ENCODE measurements at regions not wholly inside any gene's neighbourhood (a gene's known extent, or its start where the extent isn't known, plus 50 kb on each side); places are given as distances from the start of the nearest gene placed in this dataset.

- TF ChIP-seq POLR2A (IDR thresholded peaks at IDR 0.05) (no peak), CTCF (IDR thresholded peaks at IDR 0.05) (no peak)
- no peak for DNase-seq
- Histone ChIP-seq H3K36me3 (no peaks in the 10 kb centered on the region), H3K27me3 (no peaks in the 10 kb centered on the region), H3K4me1 (no peaks in the 10 kb centered on the region), H3K9me3 (no peaks in the 10 kb centered on the region), H3K27ac (no peak overlapping the region), H3K4me3 (no peak overlapping the region)
- intact Hi-C loops (cut with DNase I) = no loop called here
- 64 to 82% methylated on average over 2 of the region's 2 CpGs for WGBS, 2 donors
Measured at GRCh38 chr3:152208439-152208838, 60.3 kb upstream of the MBNL1 start.

- H3K4me3 ChIP-seq = no peak overlapping the region
- DNase-seq = no peak
- no peaks in the 10 kb centered on the region for H3K9me3 ChIP-seq
- intact Hi-C loops (cut with DNase I) = no loop called here
- 73 to 90% methylated on average over 2 of the region's 2 CpGs for WGBS, 2 donors
- no peaks in the 10 kb centered on the region for H3K27me3 ChIP-seq
- TF ChIP-seq POLR2A (IDR thresholded peaks at IDR 0.05) (no peak), CTCF (IDR thresholded peaks at IDR 0.05) (no peak)
- H3K27ac ChIP-seq = no peak overlapping the region
- H3K4me1 ChIP-seq = no peaks in the 10 kb centered on the region
- no peaks in the 10 kb centered on the region for H3K36me3 ChIP-seq
Measured at GRCh38 chr3:152209060-152209459, 59.7 kb upstream of the MBNL1 start.

GRCh38 chr3:152209776-152210175 lies 59.0 kb upstream of the MBNL1 start:
- no peaks in the 10 kb centered on the region for H3K9me3 ChIP-seq
- H3K4me1 ChIP-seq = no peaks in the 10 kb centered on the region
- DNase-seq = no peak
- H3K36me3 ChIP-seq = no peaks in the 10 kb centered on the region
- H3K4me3 ChIP-seq = no peak overlapping the region
- H3K27me3 ChIP-seq = no peaks in the 10 kb centered on the region
- intact Hi-C loops (cut with DNase I) = no loop called here
- no peak for TF ChIP-seq POLR2A (IDR thresholded peaks at IDR 0.05)
- no peak for TF ChIP-seq CTCF (IDR thresholded peaks at IDR 0.05)
- WGBS, 2 donors = 68 to 94% methylated on average over 5 of the region's 5 CpGs
- no peak overlapping the region for H3K27ac ChIP-seq

- 96% methylated on average over 2 of the region's 2 CpGs for WGBS, 2 donors
- DNase-seq = no peak
- Histone ChIP-seq H3K27me3 (no peaks in the 10 kb centered on the region), H3K27ac (no peak overlapping the region), H3K36me3 (no peaks in the 10 kb centered on the region), H3K9me3 (no peaks in the 10 kb centered on the region), H3K4me1 (no peaks in the 10 kb centered on the region), H3K4me3 (no peak overlapping the region)
- intact Hi-C loops (cut with DNase I) = no loop called here
- TF ChIP-seq CTCF (IDR thresholded peaks at IDR 0.05) (no peak), POLR2A (IDR thresholded peaks at IDR 0.05) (no peak)
Measured at GRCh38 chr3:152210697-152211096, 58.0 kb upstream of the MBNL1 start.

- Histone ChIP-seq H3K27me3 (no peaks in the 10 kb centered on the region), H3K9me3 (no peaks in the 10 kb centered on the region), H3K36me3 (no peaks in the 10 kb centered on the region), H3K27ac (no peak overlapping the region), H3K4me3 (no peak overlapping the region), H3K4me1 (no peaks in the 10 kb centered on the region)
- no peak for TF ChIP-seq POLR2A (IDR thresholded peaks at IDR 0.05)
- no peak for TF ChIP-seq CTCF (IDR thresholded peaks at IDR 0.05)
- WGBS, 2 donors = 94 to 100% methylated on average over 1 of the region's 1 CpG
- intact Hi-C loops (cut with DNase I) = no loop called here
- DNase-seq = no peak
Measured at GRCh38 chr3:152211655-152212054, 57.1 kb upstream of the MBNL1 start.

All from esophagus squamous epithelium (tissue), 5 donors.